H9 (cell line): ENCODE measurements at regions not wholly inside any gene's neighbourhood (a gene's known extent, or its start where the extent isn't known, plus 50 kb on each side); places are given as distances from the start of the nearest gene placed in this dataset.

ENCODE experiments used
- DNase-seq: peaks from one replicate; pipeline ENCODE4 v3.0.0-alpha.2; 2017
- H2AFZ ChIP-seq: one replicate; pipeline ENCODE4 v1.6.1; 2013; ENCODE audit warnings: mild to moderate bottlenecking, low read length, control low read depth, moderate library complexity
- H2AK5ac ChIP-seq: 2 replicates; pipeline ENCODE4 v1.6.1; 2013; ENCODE audit warnings: low read length, control low read depth, mixed read lengths; ENCODE audit not compliant: insufficient read length
- H2BK120ac ChIP-seq: one replicate; pipeline ENCODE4 v1.6.1; 2013; ENCODE audit warnings: low read depth, mild to moderate bottlenecking, low read length, control low read depth, inconsistent platforms; ENCODE audit not compliant: poor library complexity, severe bottlenecking
- H2BK12ac ChIP-seq: 2 replicates; pipeline ENCODE4 v1.6.1; 2013; ENCODE audit warnings: low read length, control low read depth, mixed read lengths, low read depth; ENCODE audit not compliant: insufficient read length
- H2BK15ac ChIP-seq: 2 replicates; pipeline ENCODE4 v1.6.1; 2013; ENCODE audit warnings: low read depth, low read length, control low read depth
- H2BK20ac ChIP-seq: one replicate; pipeline ENCODE4 v1.6.1; 2013; ENCODE audit warnings: low read depth, mild to moderate bottlenecking, low read length, control low read depth, inconsistent platforms; ENCODE audit not compliant: poor library complexity, severe bottlenecking
- H2BK5ac ChIP-seq: 2 replicates; pipeline ENCODE4 v1.6.1; 2013; ENCODE audit warnings: low read length, control low read depth, mixed read lengths; ENCODE audit not compliant: insufficient read length
- H3K14ac ChIP-seq: 2 replicates; pipeline ENCODE4 v1.6.1; 2013; ENCODE audit warnings: low read length, control low read depth; ENCODE audit not compliant: insufficient read depth
- H3K18ac ChIP-seq: 2 replicates; pipeline ENCODE4 v1.6.1; 2013; ENCODE audit warnings: low read depth, mild to moderate bottlenecking, mixed read lengths, low read length, control low read depth; ENCODE audit not compliant: insufficient read length
- H3K23ac ChIP-seq: 2 replicates; pipeline ENCODE4 v1.6.1; 2013; ENCODE audit warnings: low read length, control low read depth, mixed read lengths, low read depth; ENCODE audit not compliant: insufficient read length
- H3K23me2 ChIP-seq: 2 replicates; pipeline ENCODE4 v1.6.1; 2013; ENCODE audit warnings: low read depth, mild to moderate bottlenecking, mixed read lengths, low read length, control low read depth; ENCODE audit not compliant: insufficient read length, poor library complexity, severe bottlenecking
- H3K27ac ChIP-seq: 2 replicates; pipeline ENCODE4 v1.5.1; 2013; ENCODE audit warnings: low read length, control low read depth, mixed read lengths, low read depth; ENCODE audit not compliant: insufficient read length
- H3K27me3 ChIP-seq: 2 replicates; pipeline ENCODE4 v1.6.1; 2013; ENCODE audit warnings: low read length, control low read depth, inconsistent platforms; ENCODE audit not compliant: insufficient read depth
- H3K4ac ChIP-seq: 2 replicates; pipeline ENCODE4 v1.6.1; 2013; ENCODE audit warnings: low read depth, mild to moderate bottlenecking, control low read depth, inconsistent platforms, low read length, moderate library complexity
- H3K4me1 ChIP-seq: 2 replicates; pipeline ENCODE4 v1.6.1; 2013; ENCODE audit warnings: low read length, control low read depth, inconsistent platforms; ENCODE audit not compliant: insufficient read depth
- H3K4me2 ChIP-seq: 2 replicates; pipeline ENCODE4 v1.6.1; 2013; ENCODE audit warnings: low read length, control low read depth, mixed read lengths; ENCODE audit not compliant: insufficient read length, insufficient read depth
- H3K56ac ChIP-seq: 2 replicates; pipeline ENCODE4 v1.6.1; 2013; ENCODE audit warnings: low read depth, mild to moderate bottlenecking, mixed read lengths, low read length, control low read depth; ENCODE audit not compliant: insufficient read length
- H3K79me1 ChIP-seq: 2 replicates; pipeline ENCODE4 v1.6.1; 2013; ENCODE audit warnings: low read depth, mild to moderate bottlenecking, moderate library complexity, low read length, control low read depth, inconsistent platforms; ENCODE audit not compliant: insufficient read depth, poor library complexity, severe bottlenecking
- H3K79me2 ChIP-seq: 2 replicates; pipeline ENCODE4 v1.6.1; 2013; ENCODE audit warnings: low read length, control low read depth, inconsistent platforms; ENCODE audit not compliant: insufficient read depth
- H3K9ac ChIP-seq: 2 replicates; pipeline ENCODE4 v1.6.1; 2013; ENCODE audit warnings: low read length, control low read depth, mixed read lengths; ENCODE audit not compliant: insufficient read length; ENCODE audit errors: extremely low read depth
- H3K9me3 ChIP-seq: one replicate; pipeline ENCODE4 v1.6.1; 2013; ENCODE audit warnings: low read depth, low read length, inconsistent platforms; ENCODE audit not compliant: control insufficient read depth
- H3T11ph ChIP-seq: one replicate; pipeline ENCODE4 v1.6.1; 2013; ENCODE audit warnings: mild to moderate bottlenecking, low read length, control low read depth, inconsistent platforms
- H4K20me1 ChIP-seq: one replicate; pipeline ENCODE4 v1.6.1; 2013; ENCODE audit not compliant: control insufficient read depth, insufficient read length, insufficient read depth
- H4K5ac ChIP-seq: 2 replicates; pipeline ENCODE4 v1.6.1; 2013; ENCODE audit warnings: low read depth, mild to moderate bottlenecking, mixed read lengths, low read length, control low read depth; ENCODE audit not compliant: insufficient read length
- H4K8ac ChIP-seq: replicated peaks from 2 replicates; pipeline ENCODE4 v1.6.1; 2013; ENCODE audit warnings: low read length, control low read depth, mixed read lengths, low read depth; ENCODE audit not compliant: insufficient read length
- H4K91ac ChIP-seq: 2 replicates; pipeline ENCODE4 v1.6.1; 2013; ENCODE audit warnings: low read depth, mild to moderate bottlenecking, moderate library complexity, mixed read lengths, low read length, control low read depth; ENCODE audit not compliant: insufficient read length
- H3K27ac Mint-ChIP-seq, 3 experiments: 2 replicates in 2 of 3; 3 replicates in 1 of 3; pipeline ENCODE4 v1.8.0; 2020 to 2021; ENCODE audit warnings: mixed read lengths in 3 of 3, mild to moderate bottlenecking in 1 of 3, moderate library complexity in 1 of 3
- H3K27me3 Mint-ChIP-seq: 2 replicates; pipeline ENCODE4 v1.8.0; 2021; ENCODE audit warnings: low read depth, mild to moderate bottlenecking, moderate library complexity, mixed read lengths
- H3K36me3 Mint-ChIP-seq, 3 experiments: 2 replicates in 2 of 3; 3 replicates in 1 of 3; pipeline ENCODE4 v1.8.0; 2020 to 2021; ENCODE audit warnings: low read depth in 3 of 3, mixed read lengths in 3 of 3; ENCODE audit not compliant: insufficient read depth in 1 of 3
- H3K4me1 Mint-ChIP-seq, 2 experiments: 2 replicates each; pipeline ENCODE4 v1.8.0; 2020; ENCODE audit warnings: mixed read lengths in 2 of 2
- H3K4me3 Mint-ChIP-seq, 2 experiments: 2 replicates in 1 of 2; 3 replicates in 1 of 2; pipeline ENCODE4 v1.8.0; 2020 to 2021; ENCODE audit warnings: mild to moderate bottlenecking in 2 of 2, mixed read lengths in 2 of 2, moderate library complexity in 1 of 2
- H3K9me3 Mint-ChIP-seq, 2 experiments: 2 replicates in 1 of 2; 3 replicates in 1 of 2; pipeline ENCODE4 v1.8.0; 2020; ENCODE audit warnings: mild to moderate bottlenecking in 2 of 2, mixed read lengths in 2 of 2, moderate library complexity in 1 of 2
- CTCF ChIP-seq: fragments of 200-600 bp; sonication (generic); conservative IDR thresholded peaks from 3 replicates; pipeline ENCODE4 v1.8.0; 2021; ENCODE audit warnings: antibody characterized with exemption, mild to moderate bottlenecking
- WGBS: extraction: QIAGEN DNeasy Blood & Tissue Kit; methylation state at CpG from one replicate; pipeline ENCODE4 v1.1.7; 2013; ENCODE audit warnings: missing lambda C conversion rate, low lambda C conversion rate, mixed read lengths; ENCODE audit not compliant: insufficient read length; ENCODE audit errors: extremely low coverage; 5-methylcytosine and 5-hydroxymethylcytosine counted together

- Histone ChIP-seq H3K23me2 (no peaks in the 10 kb centered on the region), H2AFZ (no peak overlapping the region), H3K14ac (no peak overlapping the region), H3K27me3 (no peaks in the 10 kb centered on the region), H3K18ac (no peak overlapping the region), H3K79me1 (no peaks in the 10 kb centered on the region), H4K20me1 (no peaks in the 10 kb centered on the region), H2BK120ac (no peak overlapping the region), H3K4ac (no peak overlapping the region), H4K5ac (no peak overlapping the region), H4K91ac (no peak overlapping the region), H2AK5ac (no peak overlapping the region), H3K4me2 (no peak overlapping the region), H3K9me3 (no peaks in the 10 kb centered on the region), H3K9ac (no peak overlapping the region), H3K56ac (no peak overlapping the region), H2BK12ac (no peak overlapping the region), H3K79me2 (no peaks in the 10 kb centered on the region), H2BK5ac (no peak overlapping the region), H3K4me1 (no peaks in the 10 kb centered on the region), H3T11ph (no peak overlapping the region), H3K23ac (no peak overlapping the region), H4K8ac (no peak overlapping the region), H3K27ac (no peak overlapping the region), H2BK15ac (no peak overlapping the region), H2BK20ac (no peak overlapping the region)
- no peak for TF ChIP-seq CTCF
- no peak for DNase-seq
- Mint-ChIP-seq H3K4me3 (no peak overlapping the region), H3K27me3 (peaks cover 2% of the 10 kb centered on the region; the same call in 1 of the 2 replicates), H3K27ac (no peak overlapping the region), H3K36me3 (no peaks in the 10 kb centered on the region), H3K4me1 (peaks cover 15 to 26% of the 10 kb centered on the region in 2 experiments), H3K9me3 (no peaks in the 10 kb centered on the region)
- WGBS: no CpG with 5 or more reads among the region's 1 CpG
These were observed 80.9 kb downstream of the AQP4 start for GRCh38 chr18:26784599-26784998.
